ENCODE measurements at regions not wholly inside any gene's neighbourhood (a gene's known extent, or its start where the extent isn't known, plus 50 kb on each side); places are given as distances from the start of the nearest gene placed in this dataset.

DNA sequence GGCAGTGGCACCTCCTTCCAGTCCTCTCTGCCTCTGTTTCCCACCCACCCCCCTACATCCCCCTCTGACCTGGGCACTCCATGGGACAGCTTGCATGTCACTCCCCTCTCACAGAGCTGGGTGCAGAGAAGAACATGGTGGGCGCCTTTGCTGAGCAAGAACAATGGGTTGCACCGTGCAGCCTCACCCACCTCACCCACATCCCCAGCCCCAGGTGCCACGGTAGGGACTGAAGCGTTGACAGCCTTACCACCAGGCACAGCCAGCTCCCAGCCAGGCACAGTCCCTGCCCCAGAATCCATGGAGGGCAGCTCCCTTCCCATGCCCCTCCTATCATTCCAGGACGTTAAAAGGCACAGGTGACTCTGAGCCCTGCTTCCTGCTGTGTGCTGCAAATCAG lies 93.1 kb upstream of the VSTM2B start:
- TF ChIP-seq CTCF (IDR thresholded peaks at IDR 0.05; ENCODE audit: insufficient read depth, low read depth, low read length) = no peak
- no peak for TF ChIP-seq EZH2 (IDR thresholded peaks at IDR 0.05; ENCODE audit: insufficient read depth, low read length)

Data from astrocyte (in vitro differentiated cells and primary cell).